HG02970 (cell line): ENCODE measurements at regions not wholly inside any gene's neighbourhood (a gene's known extent, or its start where the extent isn't known, plus 50 kb on each side); places are given as distances from the start of the nearest gene placed in this dataset.
"Not testable (repeated sequence)": the region's sequence is repeated elsewhere in the genome, so short reads cannot be mapped to it uniquely, and the experiment has no call there.

Source experiments
- ATAC-seq: cut with Tn5 transposase; IDR thresholded peaks from one replicate; pipeline ENCODE4 v1.9.1; 2021; ENCODE audit warnings: mild to moderate bottlenecking, moderate library complexity, moderate number of reproducible peaks; ENCODE audit not compliant: unreplicated experiment, low FRiP score

DNA sequence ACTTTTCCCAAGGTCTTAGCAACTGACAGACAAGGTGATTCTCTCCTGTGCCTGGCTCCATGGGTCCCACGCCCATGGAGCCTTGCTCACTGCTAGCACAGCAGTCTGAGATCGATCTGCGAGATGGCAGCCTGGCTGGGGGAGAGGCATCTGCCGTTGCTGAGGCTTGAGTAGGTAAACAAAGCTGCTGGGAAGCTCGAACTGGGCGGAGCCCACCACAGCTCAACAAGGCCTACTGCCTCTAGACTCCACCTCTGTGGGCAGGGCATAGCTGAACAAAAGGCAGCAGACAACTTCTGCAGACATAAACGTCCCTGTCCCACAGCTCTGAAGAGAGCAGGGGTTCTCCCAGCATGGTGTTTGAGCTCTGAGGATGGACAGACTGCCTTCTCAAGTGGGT lies 224.9 kb upstream of the CNR1 start:
- ATAC-seq, result not testable (repeated sequence)

DNA sequence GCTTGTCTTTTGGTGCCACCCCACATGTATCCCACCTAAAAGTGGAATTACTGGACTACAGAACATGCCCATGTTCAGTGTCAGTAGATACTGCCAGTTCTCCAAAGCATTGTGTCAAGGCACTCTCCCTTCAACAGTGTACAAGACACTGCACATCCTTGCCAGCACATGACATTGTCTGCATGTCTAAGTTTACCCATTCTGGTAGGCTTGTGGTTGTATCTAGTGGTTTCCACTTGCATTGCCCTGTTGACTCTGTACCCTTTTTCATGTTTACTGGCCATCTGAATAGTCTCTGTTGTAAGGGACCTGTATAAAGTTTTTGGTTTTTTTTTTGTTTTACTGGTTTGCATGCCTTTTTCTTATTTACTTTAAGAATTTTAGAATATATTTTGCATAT lies 222.4 kb upstream of the CNR1 start:
- no peak for ATAC-seq

DNA sequence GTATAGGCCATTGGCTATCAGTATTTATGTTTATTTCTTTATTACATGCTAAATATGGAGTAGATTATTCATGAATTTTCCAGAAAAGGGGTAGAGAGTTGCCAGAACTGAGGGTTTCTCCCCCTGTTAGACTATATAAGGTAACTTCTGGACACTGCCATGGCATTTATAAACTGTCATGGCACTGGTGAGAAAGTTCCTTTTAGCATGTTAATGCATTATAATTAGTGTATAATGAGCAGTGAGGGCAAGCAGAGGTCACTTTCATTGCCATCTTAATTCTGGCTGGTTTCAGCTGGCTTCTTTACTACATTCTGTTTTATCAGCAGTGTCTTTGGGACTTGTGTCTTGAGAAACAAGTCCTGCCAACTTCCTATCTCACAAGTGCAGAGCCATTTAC lies 220.0 kb upstream of the CNR1 start:
- ATAC-seq, result no peak

DNA sequence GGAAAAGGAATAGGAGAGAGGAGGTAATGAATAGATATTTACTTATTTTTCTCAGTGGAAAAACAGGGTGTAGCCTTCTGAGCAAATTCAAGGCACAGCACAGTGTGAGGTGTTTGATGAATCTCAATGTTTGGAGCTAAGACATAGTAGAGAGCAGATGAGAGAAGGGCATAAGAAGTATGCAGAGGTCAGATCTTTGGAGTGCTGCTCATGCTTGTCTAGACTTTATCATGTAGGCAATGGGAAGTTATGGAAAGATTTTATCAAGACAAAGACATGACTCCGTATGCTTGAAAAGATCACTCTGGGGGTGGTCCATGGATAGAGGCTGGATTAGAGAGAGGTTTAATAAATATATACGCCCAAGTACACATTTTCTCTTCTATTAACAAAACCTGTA lies 217.0 kb upstream of the CNR1 start:
- no peak for ATAC-seq

DNA sequence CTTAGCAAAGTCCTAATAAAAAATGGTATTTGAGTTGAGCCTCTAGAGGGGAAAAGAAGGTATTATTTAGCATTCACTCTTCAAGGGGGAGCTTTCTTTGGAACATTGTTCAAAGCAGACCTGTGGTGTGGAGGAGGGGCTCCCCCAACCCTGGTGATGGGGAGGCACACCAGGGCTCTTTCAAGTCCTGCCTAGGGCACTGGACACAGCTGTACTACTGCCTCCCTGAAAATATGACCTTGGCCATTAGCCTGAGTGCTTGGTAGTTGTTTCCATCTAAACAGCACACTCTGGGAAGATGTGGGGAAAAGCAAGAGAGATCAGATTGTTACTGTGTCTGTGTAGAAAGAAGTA lies 215.1 kb upstream of the CNR1 start:
- no peak for ATAC-seq

DNA sequence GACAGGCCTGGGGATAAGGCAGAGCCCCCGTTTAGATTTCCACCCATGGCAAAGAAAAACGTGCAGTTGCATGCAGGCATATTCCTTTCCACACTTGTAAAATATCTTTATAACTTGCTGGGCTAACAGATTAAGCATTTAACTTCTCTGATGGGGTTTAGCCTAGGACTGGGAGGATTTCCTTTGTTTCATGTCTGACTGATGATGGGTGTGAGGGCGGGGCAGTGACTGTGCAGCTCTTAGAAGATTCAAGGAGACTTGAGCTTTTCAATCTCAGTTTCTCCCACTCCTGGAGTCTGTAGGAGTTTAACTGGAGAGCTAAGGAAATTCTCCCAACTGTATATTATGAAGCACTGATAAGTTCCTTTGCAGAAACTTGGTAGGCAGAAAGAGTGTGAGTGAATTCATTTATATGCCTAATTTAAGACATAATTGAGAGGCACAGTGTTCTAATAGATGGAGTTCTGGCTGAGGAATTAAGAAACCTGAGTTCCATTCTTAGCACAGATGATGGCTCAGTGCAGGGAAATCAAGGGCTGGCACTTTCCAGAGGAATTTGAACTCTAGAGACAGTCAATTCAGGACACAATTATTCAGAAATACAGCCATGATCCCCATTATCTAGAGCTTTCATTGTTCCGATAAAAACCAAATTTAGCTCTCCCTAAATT lies 214.6 kb upstream of the CNR1 start:
- ATAC-seq, result no peak

DNA sequence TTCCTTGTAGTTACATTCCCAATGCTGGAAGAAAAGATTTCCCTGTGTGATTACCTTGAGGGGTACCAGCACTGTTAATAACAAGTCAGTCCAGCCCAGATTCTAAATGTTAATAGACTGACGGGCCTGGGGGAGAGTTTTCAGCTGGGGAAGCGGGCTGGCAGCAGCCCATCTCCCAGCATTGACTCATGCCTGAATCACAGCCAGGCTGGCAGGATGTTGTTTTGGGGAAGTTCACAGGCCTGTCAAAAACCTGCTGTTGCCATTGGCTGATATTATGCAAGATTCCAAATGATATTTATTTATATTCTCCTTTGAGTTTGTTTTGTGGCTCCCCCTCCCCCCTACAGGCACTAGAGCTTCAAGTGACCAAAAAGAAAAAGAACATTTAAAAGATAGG lies 213.9 kb upstream of the CNR1 start:
- no peak for ATAC-seq

DNA sequence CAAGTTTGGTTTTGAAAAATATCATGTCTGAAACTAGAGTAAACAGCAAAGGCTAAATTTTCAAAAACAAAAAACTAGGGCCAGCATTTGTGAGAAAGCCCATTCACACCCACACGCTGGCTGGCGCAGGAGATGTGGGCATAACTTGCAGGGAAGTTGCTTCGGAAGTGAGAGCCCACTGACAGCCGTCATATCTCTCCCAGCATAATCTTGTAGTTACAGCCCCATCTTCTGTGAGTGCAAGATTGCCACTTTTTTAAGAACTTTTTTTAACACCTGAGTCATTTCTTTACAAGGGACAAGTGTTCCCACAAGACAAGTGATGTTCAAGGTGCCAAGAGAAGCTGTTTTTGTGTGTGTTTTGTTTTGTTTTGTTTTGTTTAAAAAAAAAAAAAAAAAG lies 212.5 kb upstream of the CNR1 start:
- no peak for ATAC-seq

DNA sequence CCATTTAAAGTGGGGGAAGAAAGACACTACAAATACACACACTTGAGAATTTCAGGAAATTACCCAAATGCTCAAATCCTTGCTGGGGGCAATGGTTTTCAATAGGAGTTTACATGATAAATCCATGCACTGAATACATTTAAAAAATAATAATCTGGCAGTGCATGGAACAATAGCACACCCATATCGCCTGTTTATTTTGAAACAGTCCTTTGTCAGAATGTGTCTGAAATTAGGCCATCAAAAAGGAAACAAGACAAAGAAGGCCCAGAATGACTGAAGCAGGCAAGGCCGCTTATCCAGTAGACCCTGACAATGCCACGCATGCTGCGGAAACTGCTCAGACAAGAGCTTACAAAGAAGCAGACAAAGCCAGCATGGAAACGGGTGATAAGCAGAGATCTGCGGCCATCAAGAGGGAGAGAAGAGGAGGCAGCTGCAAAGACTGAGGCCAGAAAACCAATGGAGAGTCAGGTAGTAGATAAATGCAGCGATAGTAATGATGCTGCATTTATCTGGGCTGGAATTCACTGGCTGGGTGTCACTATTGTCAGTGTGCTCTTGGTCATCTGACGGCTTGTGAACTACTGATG lies 211.9 kb upstream of the CNR1 start:
- no peak for ATAC-seq

DNA sequence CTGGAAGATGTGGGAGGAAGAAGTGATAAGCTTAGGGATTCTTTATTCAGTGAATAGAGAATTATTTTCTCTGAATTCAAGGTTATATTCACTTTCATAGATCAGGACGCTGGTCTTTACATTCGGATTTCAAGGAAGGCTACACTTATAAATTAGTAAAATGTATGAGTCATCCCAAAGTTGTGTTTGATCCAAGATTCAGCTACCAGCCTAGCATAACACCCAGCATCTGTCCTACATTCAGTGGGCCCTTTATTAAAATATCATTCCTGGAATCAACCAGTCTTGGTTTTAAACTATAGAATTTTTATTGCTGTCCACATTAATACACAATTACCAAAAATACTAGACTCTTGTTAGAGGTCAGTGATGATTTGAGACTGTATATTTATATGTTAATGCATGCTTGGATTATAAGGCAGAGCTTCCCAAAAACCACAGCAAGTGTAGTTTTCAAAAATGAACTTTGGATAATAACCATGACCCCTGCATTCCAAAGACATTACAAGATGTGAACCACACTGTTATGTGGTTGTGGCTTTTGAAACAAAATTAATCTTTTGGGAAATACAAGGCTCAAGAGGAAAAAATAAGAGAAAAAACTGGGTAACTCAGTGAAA lies 210.7 kb upstream of the CNR1 start:
- ATAC-seq, result no peak

DNA sequence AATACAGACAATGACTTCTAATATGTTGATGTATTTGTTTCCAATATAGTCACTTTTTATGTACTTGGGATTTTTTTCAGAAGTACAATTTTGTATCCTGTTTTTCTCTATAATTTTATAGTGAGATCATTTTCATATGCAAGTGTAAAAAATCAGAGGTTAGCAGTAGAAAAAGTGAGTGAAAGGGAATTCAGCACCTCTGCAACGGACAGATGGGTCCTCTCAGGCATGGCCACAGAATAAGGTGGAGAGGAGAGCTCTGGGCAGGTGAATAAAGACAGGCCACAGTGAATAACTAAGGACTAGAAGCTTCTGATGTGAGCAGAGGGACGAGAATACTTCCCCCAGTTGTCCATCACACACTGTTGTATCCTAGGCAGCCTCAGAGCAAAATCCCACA lies 210.1 kb upstream of the CNR1 start:
- ATAC-seq, result no peak

DNA sequence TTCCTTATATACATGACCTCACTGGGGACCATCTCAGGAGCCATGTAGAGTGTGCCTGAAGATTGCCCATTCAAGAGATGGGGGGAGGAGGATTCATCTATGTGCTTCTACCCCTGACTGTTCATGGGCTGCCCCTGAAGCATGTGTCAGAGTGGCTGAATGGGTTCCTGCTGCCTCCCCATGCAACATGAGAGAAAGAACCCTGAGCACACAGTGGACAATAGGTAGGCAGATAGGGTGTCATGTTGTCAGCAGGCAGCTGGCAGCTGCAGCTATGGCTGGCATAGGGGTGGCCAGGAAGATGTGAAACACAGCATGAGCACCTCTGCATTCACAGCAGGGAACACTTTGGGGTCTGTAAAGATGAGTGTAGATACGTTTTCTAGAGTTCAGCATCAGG lies 208.4 kb upstream of the CNR1 start:
- no peak for ATAC-seq

DNA sequence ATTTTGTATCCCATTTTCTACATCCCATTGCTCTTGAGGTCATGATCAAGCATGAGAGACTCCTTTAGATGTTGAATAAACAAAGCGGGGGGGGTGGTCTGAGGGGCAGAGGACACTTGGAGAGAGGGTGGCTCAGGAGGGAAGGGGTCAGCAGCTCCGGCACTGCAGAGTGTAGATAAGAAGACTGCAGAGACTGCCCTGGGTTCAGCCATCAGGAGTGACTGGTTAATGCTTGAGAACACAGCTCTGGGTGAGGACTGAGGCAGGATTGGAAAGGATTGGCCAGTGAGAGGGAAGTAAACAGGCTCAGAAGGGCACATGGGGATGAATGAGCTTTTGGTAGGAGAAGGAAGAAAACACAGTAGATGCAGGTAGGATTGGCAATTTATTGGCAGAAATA lies 205.3 kb upstream of the CNR1 start:
- no peak for ATAC-seq

DNA sequence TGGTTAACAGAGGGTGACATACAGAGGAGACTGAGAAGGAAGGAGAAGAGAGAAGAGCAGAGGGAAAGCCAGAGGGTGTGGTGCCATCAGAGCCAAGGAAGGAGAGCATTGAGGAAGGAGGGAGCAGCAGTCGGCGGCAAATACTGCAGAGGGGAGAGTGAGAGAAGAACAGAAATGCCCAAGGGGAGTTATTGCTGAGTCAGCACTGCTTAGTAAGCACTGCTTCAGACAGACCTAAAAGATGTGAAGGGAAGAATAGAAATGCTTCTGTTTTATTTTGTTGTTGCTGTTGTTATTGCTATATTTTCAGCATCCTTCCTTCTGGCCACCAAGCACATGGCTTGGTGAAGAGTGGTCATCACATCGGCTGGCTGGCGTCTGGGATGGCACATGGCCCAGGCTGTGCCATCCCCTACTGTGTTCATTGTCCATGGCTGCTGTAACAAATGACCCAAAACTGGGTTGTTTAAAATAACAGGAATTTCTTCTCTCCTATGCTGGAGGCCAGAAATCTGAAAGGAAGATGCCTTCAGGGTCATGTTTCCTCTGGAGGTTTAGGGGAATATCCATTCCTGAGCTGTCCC lies 204.1 kb upstream of the CNR1 start:
- ATAC-seq, result no peak

DNA sequence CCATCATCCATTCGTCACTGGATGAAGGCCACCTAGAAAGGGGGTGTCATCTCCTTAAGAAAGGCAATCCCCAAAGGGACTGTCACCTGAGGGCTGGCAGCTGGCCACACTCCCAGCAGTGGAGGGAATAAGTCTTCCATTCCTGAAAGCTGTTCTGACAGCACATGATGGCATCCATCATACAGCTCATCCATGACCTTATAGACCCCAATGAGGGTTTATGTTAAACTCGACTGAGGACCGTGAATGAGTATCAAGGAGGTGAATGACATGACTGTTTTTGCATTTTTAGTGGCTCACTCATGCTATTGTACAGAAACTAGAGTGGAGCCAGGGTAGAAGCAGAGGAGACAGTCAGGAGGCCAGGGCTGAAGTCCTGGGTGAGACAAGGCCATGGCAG lies 203.1 kb upstream of the CNR1 start:
- ATAC-seq, result no peak

DNA sequence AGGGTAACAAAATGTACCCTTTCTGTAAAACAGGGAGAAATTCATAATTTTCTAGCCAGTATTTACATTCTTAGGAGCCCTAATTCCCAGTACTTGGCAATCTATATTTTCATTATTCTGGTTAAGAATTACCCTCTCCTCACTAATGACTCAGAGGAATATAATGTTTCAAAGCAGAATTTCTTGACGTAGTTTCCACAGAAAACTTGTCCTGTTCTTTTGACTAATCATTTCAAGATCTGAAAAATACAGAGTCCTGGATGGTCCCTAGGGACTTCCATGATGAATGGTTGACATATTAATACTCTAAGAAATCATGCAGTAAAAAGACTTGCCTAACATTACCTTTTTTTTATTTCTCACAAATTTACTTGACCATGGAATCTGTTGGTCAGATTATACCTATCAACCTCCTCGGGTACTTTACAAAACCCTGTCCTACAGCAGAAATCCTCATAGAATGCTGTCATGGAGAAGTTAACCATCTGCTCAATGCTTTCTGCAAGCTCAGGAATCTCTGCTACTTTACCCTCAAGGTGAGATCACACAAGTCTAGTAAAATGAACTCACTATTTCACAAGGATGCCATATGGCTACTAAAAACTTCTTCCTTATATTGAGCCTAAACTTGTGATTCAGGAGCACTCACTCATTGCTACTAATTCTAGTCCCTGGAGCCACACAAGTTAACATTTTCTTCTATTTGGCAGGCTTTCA lies 202.1 kb upstream of the CNR1 start:
- ATAC-seq, result no peak

DNA sequence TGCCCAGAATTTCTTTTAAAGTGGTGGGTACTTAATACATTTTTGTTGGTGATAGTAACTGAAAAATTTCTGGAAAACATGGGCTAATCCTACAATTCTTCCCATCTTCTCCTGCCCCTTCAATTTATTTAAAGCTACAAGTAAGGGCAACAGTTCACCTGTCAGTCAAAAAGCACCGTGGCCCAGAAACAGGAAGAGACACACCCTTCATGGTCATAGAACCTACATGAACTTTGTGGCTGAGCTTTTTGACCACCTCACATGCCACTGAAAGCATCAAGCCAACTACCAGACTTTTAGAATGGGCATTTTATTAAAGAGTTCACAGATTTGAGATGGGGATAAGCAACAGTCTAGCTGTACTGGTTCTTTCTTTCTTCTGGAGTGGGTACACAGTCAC lies 201.1 kb upstream of the CNR1 start:
- no peak for ATAC-seq

DNA sequence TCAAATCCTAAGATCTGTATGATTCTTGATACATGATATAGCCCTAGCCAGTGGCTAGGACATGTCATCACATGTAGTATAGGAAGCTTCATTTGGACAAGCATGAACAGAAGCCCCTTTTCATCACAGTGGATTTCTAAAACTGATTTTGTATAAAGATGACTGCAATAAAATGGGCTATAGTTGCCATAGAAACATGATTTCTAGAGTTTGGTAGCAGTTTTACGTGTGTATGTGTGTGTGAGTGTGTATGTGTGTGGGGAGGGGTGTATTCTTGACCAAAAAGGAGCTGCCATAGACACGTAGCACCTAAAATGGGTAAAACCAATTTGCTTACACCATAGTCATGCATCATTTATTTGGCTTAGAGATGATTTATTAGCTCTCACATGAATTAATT lies 200.5 kb upstream of the CNR1 start:
- no peak for ATAC-seq

DNA sequence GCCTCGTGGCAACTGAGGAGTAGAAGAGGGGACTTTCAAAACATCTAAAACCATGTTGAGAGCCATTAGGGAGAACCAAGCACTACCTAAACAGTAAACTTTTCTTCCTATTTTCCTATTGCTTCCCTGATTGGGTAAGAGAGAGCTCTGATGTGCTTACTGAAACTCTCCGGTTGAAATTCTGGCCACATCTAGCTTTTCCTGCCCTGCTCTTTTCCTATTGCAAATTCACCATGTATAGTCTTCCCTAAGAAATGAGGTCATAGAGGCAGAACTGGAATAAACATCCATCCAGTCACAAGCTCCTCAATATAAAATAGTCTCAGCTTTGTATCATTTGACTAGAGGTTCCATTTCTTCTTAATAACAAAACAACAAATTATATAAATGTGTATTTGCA lies 199.5 kb upstream of the CNR1 start:
- no peak for ATAC-seq

DNA sequence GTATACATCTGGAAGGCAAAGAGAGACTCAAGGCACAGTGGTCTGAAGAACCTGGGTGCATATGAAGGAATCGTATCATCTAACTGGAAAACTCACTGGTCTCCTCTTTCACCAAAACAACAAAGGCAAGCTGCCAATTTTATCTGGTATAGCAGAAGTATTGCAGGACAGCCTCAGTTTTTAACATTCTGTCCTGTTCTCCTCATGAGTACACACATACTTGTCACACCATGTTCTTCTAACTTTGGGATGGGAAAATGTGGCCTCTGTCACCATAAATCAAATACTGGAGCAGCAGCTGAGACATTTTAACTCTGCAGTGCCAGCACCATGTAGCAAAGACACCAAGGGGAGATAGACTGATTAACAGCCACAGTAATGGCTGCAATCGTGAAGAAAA lies 199.1 kb upstream of the CNR1 start:
- no peak for ATAC-seq

DNA sequence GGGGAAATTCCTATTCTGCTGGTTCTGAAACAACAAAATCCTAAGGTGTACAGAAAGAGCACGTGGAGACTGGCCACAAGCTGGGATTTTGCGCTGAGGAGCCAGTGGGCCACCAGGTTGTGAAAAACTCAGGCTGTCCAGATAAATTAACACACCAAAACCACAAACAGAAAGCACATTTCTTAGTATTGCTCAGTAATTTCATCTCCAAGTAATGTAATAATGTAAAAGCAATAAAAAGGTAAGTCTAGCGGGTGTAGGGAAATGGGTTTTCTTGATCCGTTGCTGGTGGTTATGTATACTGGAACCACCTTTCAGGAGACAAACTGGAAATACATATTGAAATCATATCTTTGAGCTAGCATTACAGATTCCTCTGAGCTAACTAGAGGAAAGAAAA lies 195.6 kb upstream of the CNR1 start:
- ATAC-seq, result no peak
